ENCODE measurements at regions not wholly inside any gene's neighbourhood (a gene's known extent, or its start where the extent isn't known, plus 50 kb on each side); places are given as distances from the start of the nearest gene placed in this dataset.

- no peak overlapping the region for H3K4me2 ChIP-seq (ENCODE audit: insufficient read depth, insufficient read length, low read length)
- no peak for TF ChIP-seq CTCF (conservative IDR thresholded peaks at IDR 0.05)
- Mint-ChIP-seq H3K27me3 (ENCODE audit: low read depth) (no peaks in the 10 kb centered on the region), H3K9me3 (peaks cover 2 to 3% of the 10 kb centered on the region in 2 experiments; a peak in 2 of 5 replicates), H3K36me3 (ENCODE audit: insufficient read depth in 1 of 3, low read depth in 3 of 3) (no peaks in the 10 kb centered on the region; a peak in 1 of 7 replicates), H3K27ac (no peak overlapping the region), H3K4me3 (no peak overlapping the region), H3K4me1 (peaks cover 51 to 52% of the 10 kb centered on the region in 2 experiments)
- no peak overlapping the region for H4K91ac ChIP-seq (ENCODE audit: insufficient read length, low read depth, low read length)
- no peak overlapping the region for H3T11ph ChIP-seq (ENCODE audit: low read length)
- no peaks in the 10 kb centered on the region for H3K79me2 ChIP-seq (ENCODE audit: insufficient read depth, low read length)
- WGBS (ENCODE audit: extremely low coverage, insufficient read length, low lambda C conversion rate): no CpG with 5 or more reads among the region's 2 CpGs
- H3K9ac ChIP-seq (ENCODE audit: extremely low read depth, insufficient read length, low read length): no peak overlapping the region
- peaks cover 7% of the 10 kb centered on the region; the same call in 1 of the 2 replicates for H3K4me1 ChIP-seq (ENCODE audit: insufficient read depth, low read length)
- no peaks in the 10 kb centered on the region for H4K20me1 ChIP-seq (ENCODE audit: control insufficient read depth, insufficient read depth, insufficient read length)
- no peak overlapping the region for H2BK15ac ChIP-seq (ENCODE audit: low read depth, low read length)
- no peak overlapping the region for H3K14ac ChIP-seq (ENCODE audit: insufficient read depth, low read length)
- H3K27me3 ChIP-seq (ENCODE audit: insufficient read depth, low read length): no peaks in the 10 kb centered on the region
- H2BK20ac ChIP-seq (ENCODE audit: low read depth, low read length, poor library complexity, severe bottlenecking): no peak overlapping the region
- no peaks in the 10 kb centered on the region for H3K79me1 ChIP-seq (ENCODE audit: insufficient read depth, low read depth, low read length, poor library complexity, severe bottlenecking)
- no peak overlapping the region for H4K8ac ChIP-seq (replicated peaks; ENCODE audit: insufficient read length, low read depth, low read length)
- no peak overlapping the region for H3K18ac ChIP-seq (ENCODE audit: insufficient read length, low read depth, low read length)
- H2BK12ac ChIP-seq (ENCODE audit: insufficient read length, low read depth, low read length): no peak overlapping the region
- H3K23ac ChIP-seq (ENCODE audit: insufficient read length, low read depth, low read length): no peak overlapping the region
- H2BK5ac ChIP-seq (ENCODE audit: insufficient read length, low read length): no peak overlapping the region
- H2BK120ac ChIP-seq (ENCODE audit: low read depth, low read length, poor library complexity, severe bottlenecking): no peak overlapping the region
- H4K5ac ChIP-seq (ENCODE audit: insufficient read length, low read depth, low read length): no peak overlapping the region
- H2AFZ ChIP-seq (ENCODE audit: low read length): no peak overlapping the region
- H3K4ac ChIP-seq (ENCODE audit: low read depth, low read length): no peak overlapping the region
- no peak overlapping the region for H3K56ac ChIP-seq (ENCODE audit: insufficient read length, low read depth, low read length)
- DNase-seq: no peak
- no peak overlapping the region for H3K27ac ChIP-seq (ENCODE audit: insufficient read length, low read depth, low read length)
- H3K9me3 ChIP-seq (ENCODE audit: control insufficient read depth, low read depth, low read length): no peaks in the 10 kb centered on the region
- H3K23me2 ChIP-seq (ENCODE audit: insufficient read length, low read depth, low read length, poor library complexity, severe bottlenecking): no peaks in the 10 kb centered on the region
- no peak overlapping the region for H2AK5ac ChIP-seq (ENCODE audit: insufficient read length, low read length)
These were observed 207.1 kb upstream of the MEX3C start for GRCh38 chr18:51404620-51405019.
